NCI-H2107 (cell line): ENCODE measurements at regions not wholly inside any gene's neighbourhood (a gene's known extent, or its start where the extent isn't known, plus 50 kb on each side); places are given as distances from the start of the nearest gene placed in this dataset.

Source experiments
- DNase-seq: peaks from one replicate; lab custom pipeline; 2025; lab: John Stamatoyannopoulos, UW

- DNase-seq = no peak
These were observed 210.7 kb upstream of the SLC24A2 start for GRCh38 chr9:19999491-20000057.

- DNase-seq = no peak
These were observed 210.1 kb upstream of the SLC24A2 start for GRCh38 chr9:19998823-19999455.

GRCh38 chr9:19998153-19998552 is 209.3 kb upstream of the SLC24A2 start:
- no peak for DNase-seq

GRCh38 chr9:19995619-19996018 is 206.8 kb upstream of the SLC24A2 start:
- no peak for DNase-seq

- DNase-seq = no peak
These were observed 205.5 kb upstream of the SLC24A2 start for GRCh38 chr9:19994296-19994695.

- no peak for DNase-seq
These were observed 203.7 kb upstream of the SLC24A2 start for GRCh38 chr9:19992556-19992955.

- DNase-seq = no peak
These were observed 200.4 kb upstream of the SLC24A2 start for GRCh38 chr9:19989213-19989612.

GRCh38 chr9:19988281-19988680 is 199.4 kb upstream of the SLC24A2 start:
- no peak for DNase-seq

- DNase-seq = no peak
These were observed 196.2 kb upstream of the SLC24A2 start for GRCh38 chr9:19985081-19985480.

- no peak for DNase-seq
These were observed 187.4 kb upstream of the SLC24A2 start for GRCh38 chr9:19976226-19976625.

- DNase-seq = no peak
These were observed 186.7 kb upstream of the SLC24A2 start for GRCh38 chr9:19975499-19975898.

- DNase-seq = no peak
These were observed 180.9 kb upstream of the SLC24A2 start for GRCh38 chr9:19969721-19970120.

- no peak for DNase-seq
These were observed 179.1 kb upstream of the SLC24A2 start for GRCh38 chr9:19967888-19968459.

GRCh38 chr9:19967216-19967887 is 178.5 kb upstream of the SLC24A2 start:
- no peak for DNase-seq

GRCh38 chr9:19965336-19965735 is 176.5 kb upstream of the SLC24A2 start:
- no peak for DNase-seq

GRCh38 chr9:19947996-19948395 is 159.2 kb upstream of the SLC24A2 start:
- DNase-seq = no peak

GRCh38 chr9:19946441-19947109 is 157.7 kb upstream of the SLC24A2 start:
- no peak for DNase-seq

GRCh38 chr9:19941874-19942273 is 153.0 kb upstream of the SLC24A2 start:
- DNase-seq = no peak

GRCh38 chr9:19940811-19941535 is 152.1 kb upstream of the SLC24A2 start:
- DNase-seq = no peak

- no peak for DNase-seq
These were observed 151.0 kb upstream of the SLC24A2 start for GRCh38 chr9:19939734-19940278.

- no peak for DNase-seq
These were observed 150.3 kb upstream of the SLC24A2 start for GRCh38 chr9:19938990-19939733.
